Liver (tissue), 3 donors: ENCODE measurements at regions not wholly inside any gene's neighbourhood (a gene's known extent, or its start where the extent isn't known, plus 50 kb on each side); places are given as distances from the start of the nearest gene placed in this dataset.

Source experiments
- CTCF ChIP-seq: fragments of 150-350 bp; IDR thresholded peaks from 2 replicates; pipeline ENCODE4 v1.5.1; 2017; ENCODE audit warnings: improper control_type of control experiment, low read depth, low read length; ENCODE audit not compliant: missing input control
- GABPA ChIP-seq, 2 donors: IDR thresholded peaks in 1 of 2; conservative IDR thresholded peaks in 1 of 2; 2 replicates each; pipeline ENCODE4 v1.6.1; 2016; ENCODE audit warnings: antibody characterized with exemption in 2 of 2, mild to moderate bottlenecking in 1 of 2, moderate library complexity in 1 of 2
- MAX ChIP-seq: IDR thresholded peaks from 2 replicates; pipeline ENCODE4 v1.6.1; 2016; ENCODE audit warnings: antibody characterized with exemption
- NR2F2 ChIP-seq: IDR thresholded peaks from 2 replicates; pipeline ENCODE4 v1.6.1; 2016; ENCODE audit warnings: antibody characterized with exemption
- TAF1 ChIP-seq: conservative IDR thresholded peaks from 2 replicates; pipeline ENCODE4 v1.6.1; 2016; ENCODE audit warnings: antibody characterized with exemption, mild to moderate bottlenecking
- YY1 ChIP-seq: IDR thresholded peaks from 2 replicates; pipeline ENCODE4 v1.6.1; 2016; ENCODE audit warnings: antibody characterized with exemption, mild to moderate bottlenecking
- donor health status: healthy.
- donor health status: healthy.

GRCh38 chr6:16831136-16831535 lies 69.9 kb upstream of the ATXN1 start:
- TF ChIP-seq GABPA (IDR thresholded peaks at IDR 0.05 in 1 of 2, conservative IDR thresholded peaks at IDR 0.05 in 1 of 2) = no peak
- TF ChIP-seq CTCF = no peak
- no peak for TF ChIP-seq MAX
- no peak for TF ChIP-seq TAF1
- TF ChIP-seq YY1 = no peak
- TF ChIP-seq NR2F2 = no peak
